ACC112 (cell line): ENCODE measurements at regions not wholly inside any gene's neighbourhood (a gene's known extent, or its start where the extent isn't known, plus 50 kb on each side); places are given as distances from the start of the nearest gene placed in this dataset.

ENCODE experiments used
- H2AFZ ChIP-seq: fragments of 200-600 bp; sonication (generic); one replicate; pipeline ENCODE4 v1.6.0; 2017; ENCODE audit warnings: antibody characterized with exemption, low read length; ENCODE audit not compliant: unreplicated experiment
- H3K27ac ChIP-seq: fragments of 200-600 bp; sonication (generic); 2 replicates; pipeline ENCODE4 v1.5.1; 2014; ENCODE audit warnings: low read depth, mild to moderate bottlenecking, antibody characterized with exemption, low read length, moderate library complexity
- H3K27me3 ChIP-seq: fragments of 200-600 bp; sonication (generic); 2 replicates; pipeline ENCODE4 v1.6.1; 2014; ENCODE audit warnings: mild to moderate bottlenecking, antibody characterized with exemption, low read length, moderate library complexity, mixed read lengths; ENCODE audit not compliant: insufficient read depth
- H3K36me3 ChIP-seq: fragments of 200-600 bp; sonication (generic); 2 replicates; pipeline ENCODE4 v1.6.1; 2016; ENCODE audit warnings: mild to moderate bottlenecking, antibody characterized with exemption, low read length, moderate library complexity, mixed read lengths; ENCODE audit not compliant: insufficient read depth
- H3K4me1 ChIP-seq: fragments of 200-600 bp; sonication (generic); one replicate; pipeline ENCODE4 v1.6.1; 2016; ENCODE audit warnings: low read length, mixed read lengths; ENCODE audit not compliant: insufficient read depth, unreplicated experiment, control insufficient read depth
- H3K4me3 ChIP-seq: fragments of 200-600 bp; sonication (generic); 2 replicates; pipeline ENCODE4 v1.5.1; 2014; ENCODE audit warnings: mild to moderate bottlenecking, low read depth, low read length
- H3K79me2 ChIP-seq: fragments of 200-600 bp; sonication (generic); one replicate; pipeline ENCODE4 v1.6.0; 2016; ENCODE audit warnings: low read length; ENCODE audit not compliant: control insufficient read depth, unreplicated experiment, insufficient read depth

DNA sequence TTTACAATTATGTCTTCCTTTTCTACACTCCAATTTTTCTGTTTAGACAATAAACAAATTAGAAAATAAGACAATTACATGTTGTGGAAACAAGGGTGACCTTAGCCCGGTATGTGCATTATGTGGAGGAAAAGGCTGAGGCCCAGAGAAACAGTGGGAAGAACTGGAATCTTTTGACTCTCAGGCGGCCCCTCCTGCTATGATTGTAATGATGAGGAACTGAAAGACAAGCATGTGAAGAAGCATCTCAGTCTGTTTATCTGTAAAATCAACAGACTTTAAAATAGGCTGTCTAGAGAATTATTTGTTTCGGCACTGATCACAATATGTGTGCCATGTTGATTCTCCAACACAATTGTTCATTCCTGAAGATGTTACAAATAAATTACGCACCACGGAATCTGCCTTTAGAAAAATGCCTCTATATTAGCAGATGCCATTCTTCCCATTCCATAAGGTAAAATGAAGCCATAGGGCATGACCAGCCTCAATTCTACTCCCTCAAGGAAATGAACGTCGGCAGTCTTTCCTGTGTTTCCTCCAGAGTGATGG, 1201.6 kb upstream of the CITED2 start:
- Histone ChIP-seq H3K79me2 (no peaks in the 10 kb centered on the region), H3K36me3 (no peaks in the 10 kb centered on the region), H3K4me1 (peaks cover 17% of the 10 kb centered on the region), H3K27me3 (no peaks in the 10 kb centered on the region), H2AFZ (no peak overlapping the region), H3K27ac (no peak overlapping the region), H3K4me3 (no peak overlapping the region)

DNA sequence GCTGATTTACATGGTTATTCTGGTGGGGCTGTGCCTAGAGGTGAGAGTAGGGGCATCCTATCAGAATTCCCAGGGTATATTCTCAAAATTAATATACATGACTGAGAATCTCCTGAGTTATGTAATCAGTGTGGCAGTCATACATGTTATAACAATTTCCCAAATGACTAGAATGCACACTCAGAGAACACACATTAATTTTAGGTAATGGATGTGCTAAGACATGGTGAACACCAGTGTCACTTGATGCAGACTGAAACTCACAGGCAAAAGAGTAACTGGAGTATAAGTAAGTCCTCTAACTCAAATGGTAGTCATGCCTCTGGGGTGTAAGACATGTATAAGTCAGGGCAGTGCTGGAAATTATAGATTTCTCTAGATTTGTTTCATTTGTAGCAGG, 1198.4 kb upstream of the CITED2 start:
- Histone ChIP-seq H2AFZ (peak overlapping the region; percentile 88), H3K4me1 (peaks cover 20% of the 10 kb centered on the region), H3K27me3 (no peaks in the 10 kb centered on the region), H3K79me2 (no peaks in the 10 kb centered on the region), H3K36me3 (no peaks in the 10 kb centered on the region), H3K27ac (peak overlapping the region; percentile 89), H3K4me3 (no peak overlapping the region)

DNA sequence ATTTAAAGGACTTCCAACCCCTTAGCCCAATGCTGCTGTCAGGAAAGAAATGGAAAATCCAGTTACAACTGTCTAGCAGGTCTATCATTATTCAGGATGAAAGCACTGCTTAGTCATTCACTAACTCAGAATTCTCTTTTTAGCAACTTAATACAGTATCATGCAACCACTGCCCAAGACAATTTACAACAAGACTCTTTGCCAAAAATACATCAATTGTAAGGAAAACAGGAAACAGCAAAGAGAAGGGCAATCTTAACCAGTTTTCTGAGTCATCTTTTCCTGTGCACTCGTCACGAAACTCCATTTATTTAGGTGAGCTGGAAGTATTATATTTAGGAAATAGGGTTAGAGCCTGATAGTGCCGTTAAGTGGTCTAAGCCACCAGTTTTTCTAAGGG, 1197.7 kb upstream of the CITED2 start:
- peak overlapping the region; percentile 89 for H3K27ac ChIP-seq
- peak overlapping the region; percentile 41; the same call in 1 of the 2 replicates for H3K4me3 ChIP-seq
- no peaks in the 10 kb centered on the region for H3K36me3 ChIP-seq
- peaks cover 24% of the 10 kb centered on the region for H3K4me1 ChIP-seq
- peak overlapping the region; percentile 88 for H2AFZ ChIP-seq
- no peaks in the 10 kb centered on the region for H3K27me3 ChIP-seq
- H3K79me2 ChIP-seq: no peaks in the 10 kb centered on the region

DNA sequence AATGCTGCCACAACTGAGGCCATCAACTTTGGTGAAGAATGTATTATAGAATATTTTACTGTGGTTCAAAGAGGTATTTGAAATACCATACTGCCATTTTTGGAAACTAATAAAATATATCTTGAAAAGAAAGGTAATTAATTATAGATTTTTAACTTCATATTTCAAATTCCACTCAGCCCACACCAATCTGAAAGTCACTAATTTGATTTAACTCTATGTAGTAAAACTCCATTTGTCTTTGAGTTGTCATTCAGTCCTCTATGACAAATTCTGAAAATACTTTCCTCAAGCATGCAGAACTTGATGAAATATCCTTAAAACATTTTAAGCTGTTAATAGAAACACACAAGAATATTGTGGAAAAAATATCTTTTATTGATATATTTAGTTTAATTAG, 1196.7 kb upstream of the CITED2 start:
- no peaks in the 10 kb centered on the region for H3K36me3 ChIP-seq
- H3K4me1 ChIP-seq: peaks cover 33% of the 10 kb centered on the region
- no peaks in the 10 kb centered on the region for H3K79me2 ChIP-seq
- H3K27ac ChIP-seq: peak overlapping the region; percentile 89
- H3K4me3 ChIP-seq: no peak overlapping the region
- no peaks in the 10 kb centered on the region for H3K27me3 ChIP-seq
- no peak overlapping the region for H2AFZ ChIP-seq

DNA sequence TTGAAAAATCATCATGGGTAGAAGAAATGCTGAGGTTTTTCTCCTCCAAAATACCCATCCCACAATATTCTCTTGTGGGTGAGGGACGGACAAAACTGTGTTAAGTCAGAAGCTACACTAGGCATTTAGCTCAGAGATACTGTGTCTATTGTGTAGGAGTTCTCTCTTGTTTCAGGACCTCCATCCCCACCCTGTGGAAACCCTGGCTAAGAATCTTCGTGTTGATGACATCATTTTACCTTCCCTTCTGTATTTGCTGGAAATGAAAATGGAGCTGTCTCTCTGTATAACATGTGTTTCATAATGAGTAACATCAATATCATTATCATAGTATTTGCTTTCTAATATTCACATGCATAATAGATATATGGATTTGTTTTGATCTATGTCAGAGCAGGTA, 1193.0 kb upstream of the CITED2 start:
- H3K27ac ChIP-seq: peak overlapping the region; percentile 55
- H2AFZ ChIP-seq: no peak overlapping the region
- peaks cover 29% of the 10 kb centered on the region for H3K4me1 ChIP-seq
- no peak overlapping the region for H3K4me3 ChIP-seq
- H3K79me2 ChIP-seq: no peaks in the 10 kb centered on the region
- no peaks in the 10 kb centered on the region for H3K36me3 ChIP-seq
- no peaks in the 10 kb centered on the region for H3K27me3 ChIP-seq

DNA sequence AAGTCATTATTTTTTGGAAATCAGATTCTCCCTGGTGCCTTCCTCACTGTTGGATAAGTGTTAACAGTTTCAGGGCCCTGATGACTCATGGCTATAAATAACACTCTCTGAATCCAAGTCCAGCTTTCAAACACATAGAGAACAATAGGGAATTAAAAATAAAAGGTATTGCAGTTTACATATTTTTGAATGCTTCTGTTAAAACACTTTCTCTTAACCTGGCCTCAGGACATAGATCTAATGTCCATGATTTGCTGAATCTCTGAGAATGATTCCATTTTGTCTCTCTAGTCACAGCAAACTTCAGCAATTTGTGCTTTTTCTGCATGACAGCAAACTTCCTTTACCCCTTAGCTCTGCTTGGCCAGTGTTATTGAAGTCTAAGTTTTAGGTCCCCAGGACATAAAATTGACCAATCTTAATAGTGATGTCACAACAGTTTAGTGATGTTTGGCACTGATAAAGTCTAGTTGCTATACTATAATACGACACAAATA, 1192.4 kb upstream of the CITED2 start:
- H3K4me3 ChIP-seq: no peak overlapping the region
- peaks cover 23% of the 10 kb centered on the region for H3K4me1 ChIP-seq
- no peaks in the 10 kb centered on the region for H3K79me2 ChIP-seq
- H2AFZ ChIP-seq: no peak overlapping the region
- peak overlapping the region; percentile 55 for H3K27ac ChIP-seq
- H3K36me3 ChIP-seq: no peaks in the 10 kb centered on the region
- H3K27me3 ChIP-seq: no peaks in the 10 kb centered on the region

DNA sequence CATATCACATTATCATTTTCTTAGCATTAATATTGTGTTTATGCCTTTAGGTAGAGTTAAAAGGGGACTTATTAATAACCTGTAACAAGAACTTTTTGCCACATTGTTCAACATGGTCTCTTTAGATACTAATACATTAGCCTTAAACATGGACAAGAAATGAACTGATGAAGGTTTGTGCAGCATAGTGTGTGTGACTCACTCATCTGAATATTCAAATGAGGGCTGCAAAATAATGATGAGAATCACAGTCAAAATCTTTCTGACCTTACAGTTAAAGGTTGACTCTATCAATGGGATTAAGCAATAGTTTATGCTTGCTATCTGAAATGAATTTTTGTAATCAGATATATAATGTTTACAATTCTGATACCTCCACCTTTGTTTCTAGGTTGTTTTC, 1189.3 kb upstream of the CITED2 start:
- H2AFZ ChIP-seq: no peak overlapping the region
- H3K27me3 ChIP-seq: no peaks in the 10 kb centered on the region
- H3K79me2 ChIP-seq: no peaks in the 10 kb centered on the region
- H3K36me3 ChIP-seq: no peaks in the 10 kb centered on the region
- no peak overlapping the region for H3K4me3 ChIP-seq
- H3K4me1 ChIP-seq: peaks cover 16% of the 10 kb centered on the region
- H3K27ac ChIP-seq: no peak overlapping the region

DNA sequence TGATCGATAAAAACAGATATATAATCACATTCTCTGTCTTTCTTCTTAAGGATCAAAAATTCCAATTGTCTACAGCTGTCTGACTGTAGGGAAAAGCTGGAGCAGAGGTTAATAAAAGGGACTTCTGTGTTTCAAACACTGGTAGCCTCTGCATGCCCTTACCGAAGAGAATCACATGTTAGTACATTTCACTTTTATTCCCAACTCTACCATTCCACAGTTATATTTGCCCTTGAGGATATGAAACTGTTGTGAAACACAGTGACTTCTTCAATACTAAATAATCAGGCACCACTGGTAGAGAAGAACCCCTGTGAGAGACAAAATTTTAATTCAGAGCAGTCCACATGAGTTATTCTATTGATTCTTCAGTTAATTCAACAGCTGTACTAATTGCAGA, 1187.3 kb upstream of the CITED2 start:
- no peaks in the 10 kb centered on the region for H3K79me2 ChIP-seq
- H3K4me3 ChIP-seq: no peak overlapping the region
- H3K27me3 ChIP-seq: no peaks in the 10 kb centered on the region
- no peak overlapping the region for H3K27ac ChIP-seq
- H2AFZ ChIP-seq: no peak overlapping the region
- H3K36me3 ChIP-seq: no peaks in the 10 kb centered on the region
- H3K4me1 ChIP-seq: peaks cover 7% of the 10 kb centered on the region

DNA sequence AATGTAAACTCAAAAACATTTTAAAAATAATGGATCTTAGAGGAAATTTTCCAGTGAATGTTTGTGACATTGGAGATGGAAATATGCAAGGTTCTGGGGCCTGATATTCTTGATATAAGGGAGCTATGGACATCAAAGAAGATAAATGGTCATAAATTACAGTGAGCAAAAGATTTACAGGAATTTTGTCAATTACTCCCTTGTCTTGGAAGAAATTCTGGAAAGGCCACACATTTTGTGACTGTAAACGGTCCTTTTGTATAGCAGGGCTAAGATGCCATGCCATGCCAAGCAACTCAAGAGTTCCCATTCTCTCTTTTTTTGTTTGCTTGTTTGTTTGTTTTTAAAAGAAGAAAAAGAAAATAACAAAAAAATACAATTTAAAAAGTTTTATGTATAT, 1186.2 kb upstream of the CITED2 start:
- no peaks in the 10 kb centered on the region for H3K79me2 ChIP-seq
- H3K27ac ChIP-seq: no peak overlapping the region
- H3K4me1 ChIP-seq: no peaks in the 10 kb centered on the region
- H2AFZ ChIP-seq: no peak overlapping the region
- no peaks in the 10 kb centered on the region for H3K27me3 ChIP-seq
- H3K36me3 ChIP-seq: no peaks in the 10 kb centered on the region
- no peak overlapping the region for H3K4me3 ChIP-seq

DNA sequence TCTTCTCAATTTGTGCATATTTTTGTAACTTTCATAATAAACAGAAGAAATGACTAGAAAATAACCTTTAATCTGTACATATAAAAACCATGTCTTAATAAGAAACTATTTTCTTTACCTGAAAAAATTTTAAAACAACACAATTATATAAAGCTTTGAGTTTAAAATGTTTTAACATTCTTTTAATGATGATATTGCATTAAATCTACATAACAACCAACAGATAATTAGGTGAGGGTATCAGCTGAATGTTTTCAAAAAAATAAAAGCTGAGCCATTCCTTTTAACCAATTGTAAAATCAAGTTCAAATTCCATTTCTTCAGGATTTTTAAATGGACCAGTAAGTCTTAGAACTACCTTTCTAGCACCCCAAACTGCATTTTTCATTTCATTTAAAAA, 1185.0 kb upstream of the CITED2 start:
- Histone ChIP-seq H3K27me3 (no peaks in the 10 kb centered on the region), H3K4me1 (no peaks in the 10 kb centered on the region), H3K4me3 (no peak overlapping the region), H3K79me2 (no peaks in the 10 kb centered on the region), H3K27ac (no peak overlapping the region), H2AFZ (no peak overlapping the region), H3K36me3 (no peaks in the 10 kb centered on the region)

DNA sequence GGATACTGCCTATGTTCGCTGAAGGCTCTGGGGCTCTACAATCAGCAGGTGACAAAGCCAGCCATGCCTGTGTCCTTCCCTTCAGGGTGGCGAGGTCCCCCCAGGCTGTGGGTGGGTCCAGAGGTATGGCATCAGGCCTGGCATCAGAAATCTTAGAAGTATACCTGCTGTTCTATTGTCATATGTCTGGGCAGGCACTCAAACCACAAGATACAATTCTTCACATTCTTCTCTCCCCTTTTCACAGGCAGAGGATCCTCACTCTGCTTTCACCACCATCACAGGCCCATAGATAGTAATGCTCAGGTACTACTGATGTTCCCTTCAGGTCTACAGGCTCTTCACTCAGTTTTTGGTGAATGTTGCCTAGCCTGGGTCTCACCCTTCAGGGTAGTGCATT, 1180.0 kb upstream of the CITED2 start:
- Histone ChIP-seq H3K27ac (no peak overlapping the region), H3K36me3 (no peaks in the 10 kb centered on the region), H3K27me3 (no peaks in the 10 kb centered on the region), H3K4me3 (no peak overlapping the region), H3K79me2 (no peaks in the 10 kb centered on the region), H2AFZ (no peak overlapping the region), H3K4me1 (no peaks in the 10 kb centered on the region)
